ENCODE measurements at regions not wholly inside any gene's neighbourhood (a gene's known extent, or its start where the extent isn't known, plus 50 kb on each side); places are given as distances from the start of the nearest gene placed in this dataset.

DNA sequence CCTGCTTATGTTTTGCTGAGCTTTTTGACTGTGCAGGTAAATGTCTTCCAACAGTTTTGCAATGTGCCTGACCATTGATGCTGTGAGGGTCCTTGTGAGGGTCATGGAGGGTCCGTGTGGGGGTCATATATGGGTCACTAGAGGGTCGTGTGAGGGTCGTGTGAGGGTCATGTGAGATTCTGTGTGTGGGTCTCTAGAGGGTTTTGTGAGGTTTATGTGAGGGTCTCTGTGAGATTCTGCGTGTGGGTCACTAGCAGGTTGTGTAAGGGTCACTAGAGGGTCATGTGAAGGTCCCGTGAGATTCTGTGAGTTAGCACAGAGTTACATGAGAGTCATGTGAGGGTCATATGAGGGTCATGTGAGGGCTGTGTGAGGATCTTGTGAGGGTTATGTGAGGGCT lies 263.9 kb upstream of the B3GAT1 start:
- Histone ChIP-seq H3K4me1 (ENCODE audit: low read length) (no peaks in the 10 kb centered on the region), H3K4me3 (ENCODE audit: low read length) (no peak overlapping the region), H3K9me3 (ENCODE audit: insufficient read depth, low read length) (no peaks in the 10 kb centered on the region), H4K20me1 (ENCODE audit: insufficient read depth, low read length) (no peaks in the 10 kb centered on the region), H3K36me3 (replicated peaks; ENCODE audit: low read depth, low read length) (no peaks in the 10 kb centered on the region), H3K27me3 (ENCODE audit: low read depth, low read length) (peaks cover 8% of the 10 kb centered on the region; the same call in 1 of the 2 replicates), H3K27ac (ENCODE audit: low read length) (no peak overlapping the region), H3K9ac (ENCODE audit: low read length) (no peak overlapping the region), H3K4me2 (ENCODE audit: low read length) (no peak overlapping the region), H2AFZ (ENCODE audit: low read depth, low read length) (no peak overlapping the region), H3K79me2 (ENCODE audit: low read length) (no peaks in the 10 kb centered on the region)
- no peak for TF ChIP-seq EZH2phosphoT487 (IDR thresholded peaks at IDR 0.05; ENCODE audit: low read depth)
- TF ChIP-seq, protein P1, sequence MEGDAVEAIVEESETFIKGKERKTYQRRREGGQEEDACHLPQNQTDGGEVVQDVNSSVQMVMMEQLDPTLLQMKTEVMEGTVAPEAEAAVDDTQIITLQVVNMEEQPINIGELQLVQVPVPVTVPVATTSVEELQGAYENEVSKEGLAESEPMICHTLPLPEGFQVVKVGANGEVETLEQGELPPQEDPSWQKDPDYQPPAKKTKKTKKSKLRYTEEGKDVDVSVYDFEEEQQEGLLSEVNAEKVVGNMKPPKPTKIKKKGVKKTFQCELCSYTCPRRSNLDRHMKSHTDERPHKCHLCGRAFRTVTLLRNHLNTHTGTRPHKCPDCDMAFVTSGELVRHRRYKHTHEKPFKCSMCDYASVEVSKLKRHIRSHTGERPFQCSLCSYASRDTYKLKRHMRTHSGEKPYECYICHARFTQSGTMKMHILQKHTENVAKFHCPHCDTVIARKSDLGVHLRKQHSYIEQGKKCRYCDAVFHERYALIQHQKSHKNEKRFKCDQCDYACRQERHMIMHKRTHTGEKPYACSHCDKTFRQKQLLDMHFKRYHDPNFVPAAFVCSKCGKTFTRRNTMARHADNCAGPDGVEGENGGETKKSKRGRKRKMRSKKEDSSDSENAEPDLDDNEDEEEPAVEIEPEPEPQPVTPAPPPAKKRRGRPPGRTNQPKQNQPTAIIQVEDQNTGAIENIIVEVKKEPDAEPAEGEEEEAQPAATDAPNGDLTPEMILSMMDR (IDR thresholded peaks at IDR 0.05; ENCODE audit: low read depth, low read length): no peak

DNA sequence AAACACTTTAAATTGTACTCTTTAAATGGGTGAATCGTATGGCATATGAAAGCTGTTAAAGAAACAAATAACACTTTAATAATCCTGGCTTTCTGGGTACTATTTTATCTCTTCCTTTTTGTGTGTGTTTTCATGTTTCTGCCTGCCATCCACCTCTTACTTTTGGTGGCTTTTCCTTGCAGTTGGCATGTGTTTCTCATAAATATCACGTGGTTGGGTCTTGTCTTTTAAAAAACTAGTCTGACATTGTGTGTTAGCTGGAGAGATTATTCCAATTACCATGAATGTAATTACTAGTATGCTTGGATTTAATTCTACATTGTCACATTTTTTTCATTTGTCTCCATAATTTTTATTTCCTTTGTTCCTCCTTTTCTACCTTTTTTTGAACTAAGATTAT lies 262.9 kb upstream of the B3GAT1 start:
- Histone ChIP-seq H3K4me1 (ENCODE audit: low read length) (no peaks in the 10 kb centered on the region), H3K36me3 (replicated peaks; ENCODE audit: low read depth, low read length) (no peaks in the 10 kb centered on the region), H2AFZ (ENCODE audit: low read depth, low read length) (no peak overlapping the region), H3K9ac (ENCODE audit: low read length) (no peak overlapping the region), H3K27ac (ENCODE audit: low read length) (no peak overlapping the region), H4K20me1 (ENCODE audit: insufficient read depth, low read length) (no peaks in the 10 kb centered on the region), H3K79me2 (ENCODE audit: low read length) (no peaks in the 10 kb centered on the region), H3K4me3 (ENCODE audit: low read length) (no peak overlapping the region), H3K27me3 (ENCODE audit: low read depth, low read length) (peaks cover 8% of the 10 kb centered on the region; the same call in 1 of the 2 replicates), H3K4me2 (ENCODE audit: low read length) (no peak overlapping the region), H3K9me3 (ENCODE audit: insufficient read depth, low read length) (no peaks in the 10 kb centered on the region)
- TF ChIP-seq EZH2phosphoT487 (IDR thresholded peaks at IDR 0.05; ENCODE audit: low read depth): no peak
- TF ChIP-seq, protein P1 (IDR thresholded peaks at IDR 0.05; ENCODE audit: low read depth, low read length): no peak

DNA sequence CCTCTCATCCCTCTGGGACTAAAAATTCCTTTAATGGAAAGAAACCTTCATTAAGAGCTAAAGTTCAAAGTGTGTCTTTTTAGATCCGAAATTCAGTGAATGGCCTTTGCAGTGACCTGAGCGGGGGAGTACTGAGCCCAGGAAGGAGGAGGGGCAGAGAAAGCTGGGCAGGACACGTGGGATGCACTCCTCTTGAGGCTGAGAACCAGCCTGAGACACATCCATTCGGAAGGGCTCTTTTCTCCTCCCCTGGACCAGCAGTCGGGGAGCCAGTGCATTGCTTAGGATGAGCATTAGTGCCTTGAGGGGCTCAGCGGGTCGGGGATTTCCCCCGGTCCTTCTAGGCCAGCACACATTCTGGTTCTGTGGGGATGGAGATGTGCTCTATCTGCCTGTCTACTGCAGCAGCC lies 258.9 kb upstream of the B3GAT1 start:
- Histone ChIP-seq H3K27ac (ENCODE audit: low read length) (no peak overlapping the region), H3K27me3 (ENCODE audit: low read depth, low read length) (peaks cover 8% of the 10 kb centered on the region; the same call in 1 of the 2 replicates), H3K9ac (ENCODE audit: low read length) (no peak overlapping the region), H3K36me3 (replicated peaks; ENCODE audit: low read depth, low read length) (no peaks in the 10 kb centered on the region), H3K4me3 (ENCODE audit: low read length) (no peak overlapping the region), H3K9me3 (ENCODE audit: insufficient read depth, low read length) (no peaks in the 10 kb centered on the region), H3K4me2 (ENCODE audit: low read length) (no peak overlapping the region), H4K20me1 (ENCODE audit: insufficient read depth, low read length) (no peaks in the 10 kb centered on the region), H2AFZ (ENCODE audit: low read depth, low read length) (no peak overlapping the region), H3K4me1 (ENCODE audit: low read length) (no peaks in the 10 kb centered on the region), H3K79me2 (ENCODE audit: low read length) (no peaks in the 10 kb centered on the region)
- no peak for TF ChIP-seq EZH2phosphoT487 (IDR thresholded peaks at IDR 0.05; ENCODE audit: low read depth)
- TF ChIP-seq, protein P1 (IDR thresholded peaks at IDR 0.05; ENCODE audit: low read depth, low read length): no peak

DNA sequence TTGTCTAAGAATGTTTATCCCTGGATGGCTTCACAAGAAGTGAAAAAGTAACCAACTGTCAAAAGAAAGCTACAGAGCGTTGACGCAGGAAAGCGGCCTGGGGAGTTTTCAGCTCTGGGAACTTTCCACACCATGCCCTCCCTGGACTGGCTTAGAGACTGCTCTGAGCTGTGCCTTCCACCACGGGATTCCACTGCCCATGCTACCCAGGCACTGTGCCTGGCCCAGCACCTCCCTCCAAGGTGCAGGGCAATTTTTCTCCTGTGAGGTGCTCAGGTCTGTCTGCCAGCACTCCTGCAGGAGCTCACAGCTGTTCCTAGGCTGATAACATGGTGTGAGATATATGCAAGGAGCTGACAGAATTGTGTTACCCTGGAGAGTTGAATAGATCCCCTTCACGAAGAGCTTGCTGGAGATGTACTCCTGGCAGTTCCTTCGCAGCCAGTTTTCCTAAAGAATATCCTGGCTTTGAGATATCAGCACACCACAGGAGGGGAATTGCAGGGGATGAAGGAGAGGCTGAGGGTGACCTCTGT lies 258.3 kb upstream of the B3GAT1 start:
- Histone ChIP-seq H3K4me1 (ENCODE audit: low read length) (no peaks in the 10 kb centered on the region), H3K36me3 (replicated peaks; ENCODE audit: low read depth, low read length) (no peaks in the 10 kb centered on the region), H3K9ac (ENCODE audit: low read length) (no peak overlapping the region), H3K27me3 (ENCODE audit: low read depth, low read length) (peaks cover 8% of the 10 kb centered on the region; the same call in 1 of the 2 replicates), H3K4me2 (ENCODE audit: low read length) (no peak overlapping the region), H3K79me2 (ENCODE audit: low read length) (no peaks in the 10 kb centered on the region), H3K27ac (ENCODE audit: low read length) (no peak overlapping the region), H4K20me1 (ENCODE audit: insufficient read depth, low read length) (no peaks in the 10 kb centered on the region), H2AFZ (ENCODE audit: low read depth, low read length) (no peak overlapping the region), H3K9me3 (ENCODE audit: insufficient read depth, low read length) (no peaks in the 10 kb centered on the region), H3K4me3 (ENCODE audit: low read length) (no peak overlapping the region)
- no peak for TF ChIP-seq EZH2phosphoT487 (IDR thresholded peaks at IDR 0.05; ENCODE audit: low read depth)
- TF ChIP-seq, protein P1 (IDR thresholded peaks at IDR 0.05; ENCODE audit: low read depth, low read length): no peak
